ENCODE measurements at regions not wholly inside any gene's neighbourhood (a gene's known extent, or its start where the extent isn't known, plus 50 kb on each side); places are given as distances from the start of the nearest gene placed in this dataset.

- Histone ChIP-seq H4K20me1 (ENCODE audit: insufficient read depth, low read length) (no peaks in the 10 kb centered on the region), H3K4me2 (ENCODE audit: low read length) (no peak overlapping the region), H3K79me2 (ENCODE audit: insufficient read depth, low read depth, low read length) (no peaks in the 10 kb centered on the region), H3K9me2 (ENCODE audit: insufficient read depth, low read length) (no peaks in the 10 kb centered on the region), H3K27ac (ENCODE audit: low read depth, low read length, poor library complexity, severe bottlenecking) (no peak overlapping the region), H3K36me3 (ENCODE audit: insufficient read depth, low read length) (peaks cover 33% of the 10 kb centered on the region; the same call in 1 of the 2 replicates), H3K4me3 (ENCODE audit: low read depth, low read length, poor library complexity, severe bottlenecking) (no peak overlapping the region), H3K4me1 (ENCODE audit: insufficient read depth, low read length, poor library complexity, severe bottlenecking) (no peaks in the 10 kb centered on the region), H3K9me3 (ENCODE audit: low read length) (no peaks in the 10 kb centered on the region), H2AFZ (ENCODE audit: low read length) (no peak overlapping the region)
- TF ChIP-seq EZH2phosphoT487 (IDR thresholded peaks at IDR 0.05; ENCODE audit: borderline replicate concordance, low read depth, low read length) (no peak), CTCF (conservative IDR thresholded peaks at IDR 0.05; ENCODE audit: low read length) (no peak)
- intact Hi-C loops (cut with micrococcal nuclease; ENCODE audit: unreplicated experiment) = no loop called here
- ChIA-PET POLR2A (interaction anchor here (0.9 kb wide), 1 partner anchor 23 kb away, joined by 3 read pairs; no protein-coding TSS in a partner anchor), CTCF (ENCODE audit: unreplicated experiment) (no interaction called here)
- no peak for DNase-seq (ENCODE audit: low spot score)
- no TSS peak for BruUV-seq (replicated peaks)
Measured at GRCh38 chr12:124402248-124403066, 107.6 kb downstream of the RFLNA start.

- no peak for TF ChIP-seq CTCF (conservative IDR thresholded peaks at IDR 0.05; ENCODE audit: low read length)
- TF ChIP-seq EZH2phosphoT487 (IDR thresholded peaks at IDR 0.05; ENCODE audit: borderline replicate concordance, low read depth, low read length) = no peak
- H3K9me3 ChIP-seq (ENCODE audit: low read length) = no peaks in the 10 kb centered on the region
- intact Hi-C loops (cut with micrococcal nuclease; ENCODE audit: unreplicated experiment) = no loop called here
- no peak overlapping the region for H3K4me3 ChIP-seq (ENCODE audit: low read depth, low read length, poor library complexity, severe bottlenecking)
- BruUV-seq (replicated peaks) = no TSS peak
- H3K36me3 ChIP-seq (ENCODE audit: insufficient read depth, low read length) = peaks cover 33% of the 10 kb centered on the region; the same call in 1 of the 2 replicates
- no peak for DNase-seq (ENCODE audit: low spot score)
- no peak overlapping the region for H3K4me2 ChIP-seq (ENCODE audit: low read length)
- H3K79me2 ChIP-seq (ENCODE audit: insufficient read depth, low read depth, low read length) = no peaks in the 10 kb centered on the region
- H2AFZ ChIP-seq (ENCODE audit: low read length) = no peak overlapping the region
- POLR2A ChIA-PET = interaction anchor here (0.7 to 0.9 kb wide), 2 partner anchors 23 to 212 kb away, joined by 3 to 4 read pairs; no protein-coding TSS in a partner anchor
- no peaks in the 10 kb centered on the region for H4K20me1 ChIP-seq (ENCODE audit: insufficient read depth, low read length)
- H3K27ac ChIP-seq (ENCODE audit: low read depth, low read length, poor library complexity, severe bottlenecking) = no peak overlapping the region
- H3K4me1 ChIP-seq (ENCODE audit: insufficient read depth, low read length, poor library complexity, severe bottlenecking) = no peaks in the 10 kb centered on the region
- no peaks in the 10 kb centered on the region for H3K9me2 ChIP-seq (ENCODE audit: insufficient read depth, low read length)
- CTCF ChIA-PET (ENCODE audit: unreplicated experiment) = no interaction called here
Measured at GRCh38 chr12:124401704-124402221, 106.9 kb downstream of the RFLNA start.

- no peak overlapping the region for H3K4me3 ChIP-seq (ENCODE audit: low read depth, low read length, poor library complexity, severe bottlenecking)
- no peak overlapping the region for H3K27ac ChIP-seq (ENCODE audit: low read depth, low read length, poor library complexity, severe bottlenecking)
- H2AFZ ChIP-seq (ENCODE audit: low read length) = no peak overlapping the region
- BruUV-seq (replicated peaks) = no TSS peak
- DNase-seq (ENCODE audit: low spot score) = no peak
- no peaks in the 10 kb centered on the region for H3K9me2 ChIP-seq (ENCODE audit: insufficient read depth, low read length)
- H3K79me2 ChIP-seq (ENCODE audit: insufficient read depth, low read depth, low read length) = no peaks in the 10 kb centered on the region
- intact Hi-C loops (cut with micrococcal nuclease; ENCODE audit: unreplicated experiment) = no loop called here
- ChIA-PET POLR2A (no interaction called here), CTCF (ENCODE audit: unreplicated experiment) (no interaction called here)
- no peak for TF ChIP-seq EZH2phosphoT487 (IDR thresholded peaks at IDR 0.05; ENCODE audit: borderline replicate concordance, low read depth, low read length)
- no peak for TF ChIP-seq CTCF (conservative IDR thresholded peaks at IDR 0.05; ENCODE audit: low read length)
- no peaks in the 10 kb centered on the region for H3K4me1 ChIP-seq (ENCODE audit: insufficient read depth, low read length, poor library complexity, severe bottlenecking)
- no peaks in the 10 kb centered on the region for H3K9me3 ChIP-seq (ENCODE audit: low read length)
- no peaks in the 10 kb centered on the region for H4K20me1 ChIP-seq (ENCODE audit: insufficient read depth, low read length)
- H3K4me2 ChIP-seq (ENCODE audit: low read length) = no peak overlapping the region
- H3K36me3 ChIP-seq (ENCODE audit: insufficient read depth, low read length) = peaks cover 33% of the 10 kb centered on the region; the same call in 1 of the 2 replicates
Measured at GRCh38 chr12:124400124-124400523, 105.2 kb downstream of the RFLNA start.

All from OCI-LY7 (cell line).